HL-60 (cell line): ENCODE measurements at regions not wholly inside any gene's neighbourhood (a gene's known extent, or its start where the extent isn't known, plus 50 kb on each side); places are given as distances from the start of the nearest gene placed in this dataset.
A peak's percentile ranks its signal among the peaks of the same experiment; 100 is the strongest.

Experiments
- CTCF ChIP-seq: IDR thresholded peaks from one replicate; pipeline ENCODE4 v1.5.1; 2011; ENCODE audit warnings: low read length, control low read depth, inconsistent platforms; ENCODE audit not compliant: insufficient read depth
- GABPA ChIP-seq: IDR thresholded peaks from 2 replicates; pipeline ENCODE4 v1.6.1; 2012; ENCODE audit warnings: low read depth
- POLR2AphosphoS5 ChIP-seq: IDR thresholded peaks from 2 replicates; pipeline ENCODE4 v1.6.1; 2012; ENCODE audit warnings: low read depth
- REST ChIP-seq: IDR thresholded peaks from 2 replicates; pipeline ENCODE4 v1.6.1; 2012; ENCODE audit warnings: low read depth; ENCODE audit not compliant: insufficient replicate concordance
- SPI1 ChIP-seq: IDR thresholded peaks from 2 replicates; pipeline ENCODE4 v1.6.1; 2012; ENCODE audit warnings: low read depth, mild to moderate bottlenecking, borderline replicate concordance

GRCh38 chr13:65719831-65720230, 1510.3 kb downstream of the PCDH9 start:
- TF ChIP-seq CTCF = no peak
- TF ChIP-seq REST = no peak
- TF ChIP-seq POLR2AphosphoS5 = no peak
- TF ChIP-seq GABPA = no peak
- TF ChIP-seq SPI1 = peak; percentile 57
